Uterus (tissue), 2 donors: ENCODE measurements at regions not wholly inside any gene's neighbourhood (a gene's known extent, or its start where the extent isn't known, plus 50 kb on each side); places are given as distances from the start of the nearest gene placed in this dataset.

Experiments
- POLR2A ChIP-seq, 2 donors: fragments of 450-650 bp; IDR thresholded peaks; one replicate each; pipeline ENCODE4 v1.6.1; 2016; ENCODE audit warnings: antibody characterized with exemption in 2 of 2, mild to moderate bottlenecking in 1 of 2, moderate library complexity in 1 of 2
- TF ChIP-seq, protein P1 (sequence below), 4 experiments: fragments of 200-600 bp in 2 of 4; fragments of 450-650 bp in 2 of 4; sonication (generic) in 2 of 4; IDR thresholded peaks; one replicate each; pipeline ENCODE4 v1.5.1; 2016 to 2019; ENCODE audit warnings: antibody characterized with exemption in 4 of 4, mild to moderate bottlenecking in 2 of 4, moderate library complexity in 1 of 4

DNA sequence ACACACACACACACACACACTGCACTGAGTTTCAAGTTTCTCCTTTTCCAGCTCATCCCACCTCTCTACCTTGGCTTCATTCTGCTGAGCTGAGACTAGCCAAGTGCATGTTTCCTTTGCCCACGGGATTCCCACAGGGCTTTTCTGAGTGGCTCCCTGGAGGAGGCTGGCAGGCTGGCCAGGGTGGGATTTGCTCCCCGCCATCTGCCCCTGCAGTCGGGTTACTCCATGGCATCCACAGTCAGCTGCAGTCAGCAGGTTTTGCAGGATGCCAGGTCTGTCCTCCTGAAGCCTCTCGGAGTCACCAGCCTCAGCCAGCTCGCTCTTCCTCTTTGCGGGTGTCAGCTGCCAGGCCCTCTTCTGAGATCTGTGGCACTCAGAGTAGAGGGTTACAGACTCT lies 783.7 kb upstream of the SOX11 start:
- TF ChIP-seq, protein P1, sequence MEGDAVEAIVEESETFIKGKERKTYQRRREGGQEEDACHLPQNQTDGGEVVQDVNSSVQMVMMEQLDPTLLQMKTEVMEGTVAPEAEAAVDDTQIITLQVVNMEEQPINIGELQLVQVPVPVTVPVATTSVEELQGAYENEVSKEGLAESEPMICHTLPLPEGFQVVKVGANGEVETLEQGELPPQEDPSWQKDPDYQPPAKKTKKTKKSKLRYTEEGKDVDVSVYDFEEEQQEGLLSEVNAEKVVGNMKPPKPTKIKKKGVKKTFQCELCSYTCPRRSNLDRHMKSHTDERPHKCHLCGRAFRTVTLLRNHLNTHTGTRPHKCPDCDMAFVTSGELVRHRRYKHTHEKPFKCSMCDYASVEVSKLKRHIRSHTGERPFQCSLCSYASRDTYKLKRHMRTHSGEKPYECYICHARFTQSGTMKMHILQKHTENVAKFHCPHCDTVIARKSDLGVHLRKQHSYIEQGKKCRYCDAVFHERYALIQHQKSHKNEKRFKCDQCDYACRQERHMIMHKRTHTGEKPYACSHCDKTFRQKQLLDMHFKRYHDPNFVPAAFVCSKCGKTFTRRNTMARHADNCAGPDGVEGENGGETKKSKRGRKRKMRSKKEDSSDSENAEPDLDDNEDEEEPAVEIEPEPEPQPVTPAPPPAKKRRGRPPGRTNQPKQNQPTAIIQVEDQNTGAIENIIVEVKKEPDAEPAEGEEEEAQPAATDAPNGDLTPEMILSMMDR (IDR thresholded peaks at IDR 0.05), result no peak
- TF ChIP-seq POLR2A (IDR thresholded peaks at IDR 0.05), result no peak
